Adrenal gland (tissue), 5 donors: ENCODE measurements at regions not wholly inside any gene's neighbourhood (a gene's known extent, or its start where the extent isn't known, plus 50 kb on each side); places are given as distances from the start of the nearest gene placed in this dataset.

Experiments
- POLR2A ChIP-seq, 2 donors: fragments of 450-650 bp; IDR thresholded peaks; one replicate each; pipeline ENCODE4 v1.6.1; 2017; ENCODE audit warnings: antibody characterized with exemption in 2 of 2, mild to moderate bottlenecking in 2 of 2, moderate library complexity in 1 of 2
- TF ChIP-seq, protein P1 (sequence below), 6 experiments: fragments of 450-650 bp in 4 of 6; fragments of 200-600 bp in 2 of 6; sonication (generic) in 1 of 6; IDR thresholded peaks; 1 replicate in 5 of 6; 2 replicates in 1 of 6; pipeline versions ENCODE4 v1.5.1 to v1.8.0; 2016 to 2021; ENCODE audit warnings: antibody characterized with exemption in 6 of 6, mild to moderate bottlenecking in 2 of 6, moderate library complexity in 1 of 6
- donor health status: DM: no; HTN: no; CAD: no.

DNA sequence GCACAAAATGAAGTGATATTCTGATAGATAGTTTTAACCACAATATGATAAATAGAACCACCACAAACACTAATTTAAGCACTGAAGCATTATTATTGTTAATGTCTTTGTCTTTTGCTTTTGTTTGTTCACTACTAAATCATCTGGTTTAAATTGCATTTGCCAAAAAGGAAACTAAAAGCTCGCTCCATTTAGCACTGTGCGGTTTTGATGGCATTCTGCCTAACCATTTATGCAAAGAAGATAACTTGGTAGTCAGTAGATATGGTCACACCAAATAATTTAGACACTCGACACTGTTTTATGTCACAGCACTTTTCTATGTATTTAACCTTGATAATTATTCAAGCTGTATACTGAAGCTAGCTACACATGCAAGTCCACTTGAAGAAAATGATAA is 849.8 kb upstream of the CDH6 start:
- TF ChIP-seq, protein P1, sequence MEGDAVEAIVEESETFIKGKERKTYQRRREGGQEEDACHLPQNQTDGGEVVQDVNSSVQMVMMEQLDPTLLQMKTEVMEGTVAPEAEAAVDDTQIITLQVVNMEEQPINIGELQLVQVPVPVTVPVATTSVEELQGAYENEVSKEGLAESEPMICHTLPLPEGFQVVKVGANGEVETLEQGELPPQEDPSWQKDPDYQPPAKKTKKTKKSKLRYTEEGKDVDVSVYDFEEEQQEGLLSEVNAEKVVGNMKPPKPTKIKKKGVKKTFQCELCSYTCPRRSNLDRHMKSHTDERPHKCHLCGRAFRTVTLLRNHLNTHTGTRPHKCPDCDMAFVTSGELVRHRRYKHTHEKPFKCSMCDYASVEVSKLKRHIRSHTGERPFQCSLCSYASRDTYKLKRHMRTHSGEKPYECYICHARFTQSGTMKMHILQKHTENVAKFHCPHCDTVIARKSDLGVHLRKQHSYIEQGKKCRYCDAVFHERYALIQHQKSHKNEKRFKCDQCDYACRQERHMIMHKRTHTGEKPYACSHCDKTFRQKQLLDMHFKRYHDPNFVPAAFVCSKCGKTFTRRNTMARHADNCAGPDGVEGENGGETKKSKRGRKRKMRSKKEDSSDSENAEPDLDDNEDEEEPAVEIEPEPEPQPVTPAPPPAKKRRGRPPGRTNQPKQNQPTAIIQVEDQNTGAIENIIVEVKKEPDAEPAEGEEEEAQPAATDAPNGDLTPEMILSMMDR (IDR thresholded peaks at IDR 0.05): no peak
- no peak for TF ChIP-seq POLR2A (IDR thresholded peaks at IDR 0.05)
